ENCODE measurements at regions not wholly inside any gene's neighbourhood (a gene's known extent, or its start where the extent isn't known, plus 50 kb on each side); places are given as distances from the start of the nearest gene placed in this dataset.

DNA sequence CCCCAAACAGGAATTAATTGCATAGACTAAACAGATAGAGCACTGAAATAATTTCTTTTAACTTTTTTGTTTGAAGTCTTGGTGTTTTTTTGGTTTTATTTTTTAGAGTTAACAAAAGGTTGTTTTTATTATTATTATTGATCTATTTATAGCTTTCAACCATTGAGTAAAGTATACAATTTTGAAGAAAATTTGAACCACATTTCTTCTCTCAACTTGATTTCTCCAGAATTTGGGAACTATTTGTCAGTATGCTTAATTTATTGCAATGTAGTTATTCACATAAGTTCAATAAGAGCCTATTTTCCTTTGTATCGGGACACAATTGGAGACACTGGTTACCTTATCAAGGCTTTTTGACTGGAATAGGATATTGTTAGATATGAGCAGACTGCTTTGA lies 1045.6 kb upstream of the PCDH9 start:
- TF ChIP-seq, protein P1, sequence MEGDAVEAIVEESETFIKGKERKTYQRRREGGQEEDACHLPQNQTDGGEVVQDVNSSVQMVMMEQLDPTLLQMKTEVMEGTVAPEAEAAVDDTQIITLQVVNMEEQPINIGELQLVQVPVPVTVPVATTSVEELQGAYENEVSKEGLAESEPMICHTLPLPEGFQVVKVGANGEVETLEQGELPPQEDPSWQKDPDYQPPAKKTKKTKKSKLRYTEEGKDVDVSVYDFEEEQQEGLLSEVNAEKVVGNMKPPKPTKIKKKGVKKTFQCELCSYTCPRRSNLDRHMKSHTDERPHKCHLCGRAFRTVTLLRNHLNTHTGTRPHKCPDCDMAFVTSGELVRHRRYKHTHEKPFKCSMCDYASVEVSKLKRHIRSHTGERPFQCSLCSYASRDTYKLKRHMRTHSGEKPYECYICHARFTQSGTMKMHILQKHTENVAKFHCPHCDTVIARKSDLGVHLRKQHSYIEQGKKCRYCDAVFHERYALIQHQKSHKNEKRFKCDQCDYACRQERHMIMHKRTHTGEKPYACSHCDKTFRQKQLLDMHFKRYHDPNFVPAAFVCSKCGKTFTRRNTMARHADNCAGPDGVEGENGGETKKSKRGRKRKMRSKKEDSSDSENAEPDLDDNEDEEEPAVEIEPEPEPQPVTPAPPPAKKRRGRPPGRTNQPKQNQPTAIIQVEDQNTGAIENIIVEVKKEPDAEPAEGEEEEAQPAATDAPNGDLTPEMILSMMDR (IDR thresholded peaks at IDR 0.05) = no peak
- TF ChIP-seq EZH2phosphoT487 (IDR thresholded peaks at IDR 0.05) = no peak

Data from neural progenitor cell (in vitro differentiated cells).